ENCODE measurements at regions not wholly inside any gene's neighbourhood (a gene's known extent, or its start where the extent isn't known, plus 50 kb on each side); places are given as distances from the start of the nearest gene placed in this dataset.

GRCh38 chr11:95545116-95545875, 244.3 kb downstream of the FAM76B start:
- Mint-ChIP-seq H3K36me3 (no peaks in the 10 kb centered on the region), H3K4me1 (peaks cover 9% of the 10 kb centered on the region), H3K27me3 (peaks cover 6% of the 10 kb centered on the region), H3K27ac (no peak overlapping the region), H3K9me3 (no peaks in the 10 kb centered on the region), H3K4me3 (no peak overlapping the region)
- DNase-seq, result no peak

GRCh38 chr11:95544095-95544856, 245.3 kb downstream of the FAM76B start:
- no peak for DNase-seq
- no peaks in the 10 kb centered on the region for H3K9me3 Mint-ChIP-seq
- H3K36me3 Mint-ChIP-seq, result no peaks in the 10 kb centered on the region
- H3K27ac Mint-ChIP-seq, result no peak overlapping the region
- H3K27me3 Mint-ChIP-seq, result peaks cover 6% of the 10 kb centered on the region
- H3K4me3 Mint-ChIP-seq, result no peak overlapping the region
- peaks cover 6% of the 10 kb centered on the region for H3K4me1 Mint-ChIP-seq

- Mint-ChIP-seq H3K4me1 (peaks cover 2% of the 10 kb centered on the region), H3K36me3 (no peaks in the 10 kb centered on the region), H3K4me3 (no peak overlapping the region), H3K27ac (no peak overlapping the region), H3K9me3 (no peaks in the 10 kb centered on the region), H3K27me3 (peaks cover 14% of the 10 kb centered on the region)
- DNase-seq, result no peak
These were observed 246.6 kb downstream of the FAM76B start for GRCh38 chr11:95542868-95543551.

- H3K27ac Mint-ChIP-seq, result no peak overlapping the region
- peaks cover 16% of the 10 kb centered on the region for H3K27me3 Mint-ChIP-seq
- DNase-seq, result no peak
- H3K9me3 Mint-ChIP-seq, result no peaks in the 10 kb centered on the region
- H3K4me3 Mint-ChIP-seq, result no peak overlapping the region
- no peaks in the 10 kb centered on the region for H3K36me3 Mint-ChIP-seq
- H3K4me1 Mint-ChIP-seq, result no peaks in the 10 kb centered on the region
These were observed 247.9 kb downstream of the FAM76B start for GRCh38 chr11:95541715-95542114.

- peaks cover 9% of the 10 kb centered on the region for H3K9me3 Mint-ChIP-seq
- peaks cover 9% of the 10 kb centered on the region for H3K36me3 Mint-ChIP-seq
These were observed 253.4 kb downstream of the FAM76B start for GRCh38 chr11:95536047-95536690.

GRCh38 chr11:95534809-95535208, 254.8 kb downstream of the FAM76B start:
- Mint-ChIP-seq H3K27me3 (peaks cover 13% of the 10 kb centered on the region), H3K4me3 (no peak overlapping the region), H3K27ac (no peak overlapping the region), H3K9me3 (peaks cover 9% of the 10 kb centered on the region), H3K4me1 (peaks cover 3% of the 10 kb centered on the region), H3K36me3 (peaks cover 9% of the 10 kb centered on the region)
- no peak for DNase-seq

More at GRCh38 chr11:95536047-95536690, 253.4 kb downstream of the FAM76B start:
- peaks cover 3% of the 10 kb centered on the region for H3K4me1 Mint-ChIP-seq
- no peak for DNase-seq
- H3K27ac Mint-ChIP-seq, result no peak overlapping the region
- peaks cover 19% of the 10 kb centered on the region for H3K27me3 Mint-ChIP-seq
- no peak overlapping the region for H3K4me3 Mint-ChIP-seq

GRCh38 chr11:95534226-95534625, 255.4 kb downstream of the FAM76B start:
- Mint-ChIP-seq H3K4me3 (no peak overlapping the region), H3K36me3 (peaks cover 9% of the 10 kb centered on the region), H3K27ac (no peak overlapping the region), H3K4me1 (peaks cover 3% of the 10 kb centered on the region), H3K9me3 (peaks cover 9% of the 10 kb centered on the region), H3K27me3 (peaks cover 13% of the 10 kb centered on the region)
- no peak for DNase-seq

- DNase-seq, result no peak
- peaks cover 9% of the 10 kb centered on the region for H3K9me3 Mint-ChIP-seq
- H3K4me3 Mint-ChIP-seq, result no peak overlapping the region
- peaks cover 3% of the 10 kb centered on the region for H3K4me1 Mint-ChIP-seq
- H3K27ac Mint-ChIP-seq, result no peak overlapping the region
- H3K36me3 Mint-ChIP-seq, result peaks cover 9% of the 10 kb centered on the region
- H3K27me3 Mint-ChIP-seq, result peaks cover 7% of the 10 kb centered on the region
These were observed 258.5 kb downstream of the FAM76B start for GRCh38 chr11:95531116-95531515.

GRCh38 chr11:95524314-95525036, 265.1 kb downstream of the FAM76B start:
- no peaks in the 10 kb centered on the region for H3K9me3 Mint-ChIP-seq
- H3K27ac Mint-ChIP-seq, result no peak overlapping the region
- H3K4me1 Mint-ChIP-seq, result no peaks in the 10 kb centered on the region
- H3K36me3 Mint-ChIP-seq, result no peaks in the 10 kb centered on the region
- H3K27me3 Mint-ChIP-seq, result peaks cover 5% of the 10 kb centered on the region
- no peak overlapping the region for H3K4me3 Mint-ChIP-seq
- DNase-seq, result no peak

- Mint-ChIP-seq H3K27ac (no peak overlapping the region), H3K4me3 (no peak overlapping the region), H3K27me3 (peaks cover 5% of the 10 kb centered on the region), H3K4me1 (no peaks in the 10 kb centered on the region), H3K9me3 (no peaks in the 10 kb centered on the region), H3K36me3 (no peaks in the 10 kb centered on the region)
- no peak for DNase-seq
These were observed 266.7 kb downstream of the FAM76B start for GRCh38 chr11:95522874-95523273.

- Mint-ChIP-seq H3K4me3 (no peak overlapping the region), H3K4me1 (no peaks in the 10 kb centered on the region), H3K27me3 (peaks cover 5% of the 10 kb centered on the region), H3K9me3 (no peaks in the 10 kb centered on the region), H3K27ac (no peak overlapping the region), H3K36me3 (no peaks in the 10 kb centered on the region)
- DNase-seq, result no peak
These were observed 267.7 kb downstream of the FAM76B start for GRCh38 chr11:95521862-95522261.

GRCh38 chr11:95521133-95521542, 268.4 kb downstream of the FAM76B start:
- no peaks in the 10 kb centered on the region for H3K4me1 Mint-ChIP-seq
- H3K4me3 Mint-ChIP-seq, result no peak overlapping the region
- no peak for DNase-seq
- H3K27ac Mint-ChIP-seq, result no peak overlapping the region
- H3K27me3 Mint-ChIP-seq, result peaks cover 1% of the 10 kb centered on the region
- no peaks in the 10 kb centered on the region for H3K9me3 Mint-ChIP-seq
- H3K36me3 Mint-ChIP-seq, result no peaks in the 10 kb centered on the region

- Mint-ChIP-seq H3K36me3 (no peaks in the 10 kb centered on the region), H3K9me3 (no peaks in the 10 kb centered on the region), H3K4me3 (no peak overlapping the region), H3K27ac (no peak overlapping the region), H3K4me1 (no peaks in the 10 kb centered on the region), H3K27me3 (peaks cover 3% of the 10 kb centered on the region)
- no peak for DNase-seq
These were observed 269.0 kb downstream of the FAM76B start for GRCh38 chr11:95520369-95521132.

- Mint-ChIP-seq H3K27me3 (peaks cover 4% of the 10 kb centered on the region), H3K4me1 (no peaks in the 10 kb centered on the region), H3K27ac (no peak overlapping the region), H3K4me3 (no peak overlapping the region), H3K9me3 (no peaks in the 10 kb centered on the region), H3K36me3 (no peaks in the 10 kb centered on the region)
- no peak for DNase-seq
These were observed 269.7 kb downstream of the FAM76B start for GRCh38 chr11:95519912-95520311.

Data from activated naive CD8-positive, alpha-beta T cell treated with anti-CD3 and anti-CD28 coated beads for 36 hours (primary cell).